Esophagus squamous epithelium (tissue), 5 donors: ENCODE measurements at regions not wholly inside any gene's neighbourhood (a gene's known extent, or its start where the extent isn't known, plus 50 kb on each side); places are given as distances from the start of the nearest gene placed in this dataset.

ENCODE experiments used
- DNase-seq: peaks from one replicate; lab custom pipeline; 2025; lab: John Stamatoyannopoulos, UW
- H3K27ac ChIP-seq, 4 donors: fragments of 200-600 bp; sonication (generic); one replicate each; pipeline ENCODE4 v1.5.1; 2016 to 2019; ENCODE audit warnings: mild to moderate bottlenecking in 1 of 4
- H3K27me3 ChIP-seq, 4 donors: fragments of 200-600 bp; sonication (generic); 1 replicate in 3 of 4; 2 replicates in 1 of 4; pipeline versions ENCODE4 v1.5.1 to v1.6.0; 2017 to 2021; ENCODE audit warnings: antibody characterized with exemption in 1 of 4
- H3K36me3 ChIP-seq, 3 donors: fragments of 200-600 bp; sonication (generic); one replicate each; pipeline ENCODE4 v1.5.1; 2016 to 2019
- H3K4me1 ChIP-seq, 3 donors: fragments of 200-600 bp; sonication (generic); one replicate each; pipeline ENCODE4 v1.5.1; 2017 to 2019
- H3K4me3 ChIP-seq, 4 donors: fragments of 200-600 bp; sonication (generic); 1 replicate in 3 of 4; 2 replicates in 1 of 4; pipeline ENCODE4 v1.5.1; 2016 to 2019; ENCODE audit warnings: mild to moderate bottlenecking in 2 of 4, moderate library complexity in 1 of 4
- H3K9me3 ChIP-seq, 3 donors: fragments of 200-600 bp; sonication (generic); one replicate each; pipeline ENCODE4 v1.5.1; 2016 to 2019
- POLR2A ChIP-seq, 4 donors: fragments of 450-650 bp; IDR thresholded peaks; one replicate each; pipeline ENCODE4 v1.6.1; 2017; ENCODE audit warnings: antibody characterized with exemption in 4 of 4, mild to moderate bottlenecking in 4 of 4, moderate library complexity in 3 of 4
- WGBS, 2 donors: methylation state at CpG; one replicate each; pipeline ENCODE4 v1.1.5; 2018; 5-methylcytosine and 5-hydroxymethylcytosine counted together
- intact Hi-C: fragments of 100-400 bp; cut with DNase I; formaldehyde crosslinking; loops from one replicate; pipeline ENCODE4 v1.15.0; 2022
- TF ChIP-seq, protein P1 (sequence below), 6 experiments: fragments of 450-650 bp in 4 of 6; fragments of 200-600 bp in 2 of 6; sonication (generic) in 2 of 6; IDR thresholded peaks; one replicate each; pipeline ENCODE4 v1.5.1; 2016 to 2019; ENCODE audit warnings: antibody characterized with exemption in 6 of 6, mild to moderate bottlenecking in 4 of 6, moderate library complexity in 4 of 6
- donor health status: DM: yes; HTN: yes; CAD: no.

DNA sequence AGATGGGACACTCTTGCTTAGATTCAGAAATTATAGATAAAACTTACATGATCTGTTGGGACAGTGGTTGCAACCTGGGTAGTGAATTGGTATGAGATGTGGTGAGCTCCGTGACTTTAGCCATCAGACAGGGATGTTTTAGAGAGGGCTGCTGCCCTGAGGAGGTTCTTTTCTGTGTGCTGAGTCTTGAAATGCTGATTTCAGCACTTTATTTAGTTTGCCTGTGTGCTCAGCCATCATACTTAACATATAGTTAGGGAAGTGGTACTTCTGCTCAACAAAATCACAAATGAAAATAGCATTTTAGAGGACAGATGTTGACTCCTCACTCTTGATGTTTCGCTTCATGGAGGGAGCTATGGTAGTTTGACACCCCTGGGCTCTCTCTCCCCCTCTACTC lies 95.9 kb upstream of the CDH13 start:
- intact Hi-C loops: no loop called here
- Histone ChIP-seq H3K4me1 (no peaks in the 10 kb centered on the region), H3K9me3 (no peaks in the 10 kb centered on the region), H3K27me3 (peaks cover 0 to 12% (median 0%) of the 10 kb centered on the region in 4 donors), H3K36me3 (no peaks in the 10 kb centered on the region), H3K4me3 (no peak overlapping the region), H3K27ac (no peak overlapping the region)
- WGBS, 2 donors: 51 to 97% methylated on average over 2 of the region's 2 CpGs
- DNase-seq: no peak
- no peak for TF ChIP-seq POLR2A (IDR thresholded peaks at IDR 0.05)
- TF ChIP-seq, protein P1, sequence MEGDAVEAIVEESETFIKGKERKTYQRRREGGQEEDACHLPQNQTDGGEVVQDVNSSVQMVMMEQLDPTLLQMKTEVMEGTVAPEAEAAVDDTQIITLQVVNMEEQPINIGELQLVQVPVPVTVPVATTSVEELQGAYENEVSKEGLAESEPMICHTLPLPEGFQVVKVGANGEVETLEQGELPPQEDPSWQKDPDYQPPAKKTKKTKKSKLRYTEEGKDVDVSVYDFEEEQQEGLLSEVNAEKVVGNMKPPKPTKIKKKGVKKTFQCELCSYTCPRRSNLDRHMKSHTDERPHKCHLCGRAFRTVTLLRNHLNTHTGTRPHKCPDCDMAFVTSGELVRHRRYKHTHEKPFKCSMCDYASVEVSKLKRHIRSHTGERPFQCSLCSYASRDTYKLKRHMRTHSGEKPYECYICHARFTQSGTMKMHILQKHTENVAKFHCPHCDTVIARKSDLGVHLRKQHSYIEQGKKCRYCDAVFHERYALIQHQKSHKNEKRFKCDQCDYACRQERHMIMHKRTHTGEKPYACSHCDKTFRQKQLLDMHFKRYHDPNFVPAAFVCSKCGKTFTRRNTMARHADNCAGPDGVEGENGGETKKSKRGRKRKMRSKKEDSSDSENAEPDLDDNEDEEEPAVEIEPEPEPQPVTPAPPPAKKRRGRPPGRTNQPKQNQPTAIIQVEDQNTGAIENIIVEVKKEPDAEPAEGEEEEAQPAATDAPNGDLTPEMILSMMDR (IDR thresholded peaks at IDR 0.05): no peak

DNA sequence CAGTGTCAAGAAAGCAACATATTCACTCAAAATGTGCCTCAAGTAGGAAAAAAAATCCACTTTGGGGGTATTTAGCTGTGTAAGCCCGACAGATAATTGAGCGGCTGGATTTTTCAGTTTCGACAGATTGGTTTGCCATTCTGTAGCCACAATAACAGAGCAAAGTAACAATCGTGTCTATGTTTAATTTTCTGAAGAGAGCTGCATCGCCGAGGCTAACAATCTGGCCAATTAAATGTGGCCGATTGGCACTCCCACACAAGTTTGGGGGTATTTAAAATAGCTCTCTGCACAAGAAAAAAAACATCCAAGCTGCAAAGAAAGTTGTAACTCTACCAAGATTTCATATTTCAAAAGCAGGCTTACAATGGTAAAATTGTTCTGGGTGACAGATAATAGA lies 99.7 kb upstream of the CDH13 start:
- H3K9me3 ChIP-seq: peaks cover 0 to 3% (median 0%) of the 10 kb centered on the region in 3 donors
- TF ChIP-seq, protein P1 (IDR thresholded peaks at IDR 0.05): no peak
- no peak for TF ChIP-seq POLR2A (IDR thresholded peaks at IDR 0.05)
- no peak overlapping the region for H3K4me3 ChIP-seq
- H3K4me1 ChIP-seq: no peaks in the 10 kb centered on the region
- intact Hi-C loops: no loop called here
- 73 to 78% methylated on average over 7 of the region's 7 CpGs for WGBS, 2 donors
- no peaks in the 10 kb centered on the region for H3K27me3 ChIP-seq
- no peak overlapping the region for H3K27ac ChIP-seq
- no peaks in the 10 kb centered on the region for H3K36me3 ChIP-seq
- no peak for DNase-seq

DNA sequence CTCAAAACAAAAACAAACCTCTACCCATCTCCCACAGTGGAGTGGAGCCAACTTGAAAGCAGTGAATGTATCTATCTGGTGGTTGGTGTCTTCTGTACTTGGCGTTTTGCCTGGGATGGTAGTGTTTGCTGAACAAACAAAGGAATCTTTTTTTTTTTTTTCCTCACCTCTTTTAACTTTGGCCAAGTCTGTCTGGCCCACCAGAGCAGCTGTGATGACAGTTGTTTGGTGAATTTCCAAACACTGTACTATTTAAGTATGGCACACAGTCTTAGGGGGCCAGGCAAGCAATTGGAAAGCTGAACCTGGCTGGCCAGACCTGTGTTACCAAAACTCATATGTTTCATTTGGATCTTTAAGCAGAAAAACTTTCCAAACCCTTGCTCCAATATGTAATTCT lies 101.8 kb upstream of the CDH13 start:
- H3K4me1 ChIP-seq: no peaks in the 10 kb centered on the region
- DNase-seq: no peak
- no peaks in the 10 kb centered on the region for H3K36me3 ChIP-seq
- WGBS, 2 donors: 12 to 38% methylated on average over 1 of the region's 1 CpG
- TF ChIP-seq, protein P1 (IDR thresholded peaks at IDR 0.05): no peak
- no peak for TF ChIP-seq POLR2A (IDR thresholded peaks at IDR 0.05)
- H3K27me3 ChIP-seq: no peaks in the 10 kb centered on the region
- H3K4me3 ChIP-seq: no peak overlapping the region
- H3K9me3 ChIP-seq: peaks cover 0 to 3% (median 0%) of the 10 kb centered on the region in 3 donors
- intact Hi-C loops: no loop called here
- H3K27ac ChIP-seq: no peak overlapping the region

DNA sequence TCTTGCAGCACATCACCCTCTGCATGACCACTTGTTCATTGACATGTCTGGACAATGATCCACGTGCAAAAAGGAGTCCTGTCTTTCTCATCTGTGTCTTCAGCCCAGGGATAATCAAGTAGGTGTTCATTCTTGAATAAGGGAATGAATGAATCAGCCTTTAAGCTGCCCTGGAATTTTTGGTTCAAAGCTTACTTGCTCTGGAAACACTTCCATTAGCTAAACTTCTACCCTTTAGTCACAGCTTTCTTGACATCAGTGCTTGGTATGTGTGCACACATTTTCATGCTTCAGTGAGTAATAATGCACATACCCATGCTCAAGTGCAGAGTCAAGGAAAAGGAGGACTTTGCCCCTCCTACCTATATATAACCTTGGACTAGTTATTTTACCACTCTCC lies 103.0 kb upstream of the CDH13 start:
- WGBS, 2 donors: 17 to 33% methylated on average over 1 of the region's 1 CpG
- intact Hi-C loops: no loop called here
- peaks cover 0 to 3% (median 0%) of the 10 kb centered on the region in 3 donors for H3K9me3 ChIP-seq

DNA sequence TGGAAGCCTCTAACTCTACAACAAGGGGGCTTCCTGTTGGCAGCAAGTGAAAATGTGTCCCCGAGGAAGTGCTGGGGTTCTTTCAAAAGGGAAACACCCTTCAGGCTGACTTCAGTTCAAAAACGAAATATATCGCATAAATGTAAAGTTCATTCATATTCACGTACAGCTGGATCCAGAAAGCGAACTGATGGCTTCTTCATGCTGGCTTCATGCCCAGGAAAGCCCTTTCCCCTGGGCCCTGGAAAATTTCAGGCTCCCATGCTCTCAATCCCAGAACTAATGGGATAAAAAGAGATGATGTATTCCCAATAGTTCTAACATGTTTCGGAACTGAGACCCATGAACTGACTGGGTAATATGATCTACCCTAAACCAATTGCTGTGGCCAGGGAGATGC lies 104.7 kb upstream of the CDH13 start:
- intact Hi-C loops: no loop called here
- Histone ChIP-seq H3K4me3 (no peak overlapping the region), H3K27me3 (no peaks in the 10 kb centered on the region), H3K27ac (no peak overlapping the region), H3K36me3 (no peaks in the 10 kb centered on the region), H3K4me1 (no peaks in the 10 kb centered on the region), H3K9me3 (peaks cover 0 to 3% (median 0%) of the 10 kb centered on the region in 3 donors)
- WGBS, 2 donors: 52 to 61% methylated on average over 6 of the region's 6 CpGs
- DNase-seq: no peak
- TF ChIP-seq, protein P1 (IDR thresholded peaks at IDR 0.05): no peak
- TF ChIP-seq POLR2A (IDR thresholded peaks at IDR 0.05): no peak

More for the DNA sequence above, 103.0 kb upstream of the CDH13 start:
- H3K27ac ChIP-seq: no peak overlapping the region
- no peak for DNase-seq
- H3K4me3 ChIP-seq: no peak overlapping the region
- TF ChIP-seq, protein P1 (IDR thresholded peaks at IDR 0.05): no peak
- TF ChIP-seq POLR2A (IDR thresholded peaks at IDR 0.05): no peak
- H3K27me3 ChIP-seq: no peaks in the 10 kb centered on the region
- H3K4me1 ChIP-seq: no peaks in the 10 kb centered on the region
- no peaks in the 10 kb centered on the region for H3K36me3 ChIP-seq
